KMS-11 (cell line): ENCODE measurements at regions not wholly inside any gene's neighbourhood (a gene's known extent, or its start where the extent isn't known, plus 50 kb on each side); places are given as distances from the start of the nearest gene placed in this dataset.

ENCODE experiments used
- H2AFZ ChIP-seq: fragments of 200-600 bp; sonication (generic); 2 replicates; pipeline ENCODE4 v1.6.1; 2016; ENCODE audit warnings: antibody characterized with exemption, mixed run types, low read depth
- H3K27ac ChIP-seq: fragments of 200-600 bp; sonication (generic); 2 replicates; pipeline ENCODE4 v1.6.1; 2016; ENCODE audit warnings: mild to moderate bottlenecking, mixed run types
- H3K27me3 ChIP-seq: fragments of 200-600 bp; sonication (generic); 2 replicates; pipeline ENCODE4 v1.6.1; 2017; ENCODE audit warnings: mild to moderate bottlenecking, low read depth, mixed run types, moderate library complexity; ENCODE audit not compliant: insufficient read depth
- H3K36me3 ChIP-seq: fragments of 200-600 bp; sonication (generic); 2 replicates; pipeline ENCODE4 v1.6.1; 2017; ENCODE audit warnings: mild to moderate bottlenecking, mixed run types; ENCODE audit not compliant: insufficient read depth
- H3K4me1 ChIP-seq: fragments of 200-600 bp; sonication (generic); 2 replicates; pipeline ENCODE4 v1.6.1; 2016; ENCODE audit warnings: mild to moderate bottlenecking, low read depth, mixed run types; ENCODE audit not compliant: poor library complexity, severe bottlenecking
- H3K4me2 ChIP-seq: fragments of 200-600 bp; sonication (generic); 2 replicates; pipeline ENCODE4 v1.7.0; 2016; ENCODE audit warnings: mild to moderate bottlenecking, mixed run types
- H3K4me3 ChIP-seq: fragments of 200-600 bp; sonication (generic); IDR thresholded peaks from 2 replicates; pipeline ENCODE4 v1.6.1; 2017; ENCODE audit warnings: low read depth, low read length, mixed read lengths; ENCODE audit not compliant: insufficient read depth
- H3K79me2 ChIP-seq: fragments of 200-600 bp; sonication (generic); 2 replicates; pipeline ENCODE4 v1.6.1; 2016; ENCODE audit warnings: low read depth, mixed run types; ENCODE audit not compliant: insufficient read depth
- H3K9ac ChIP-seq: fragments of 200-600 bp; sonication (generic); 2 replicates; pipeline ENCODE4 v1.6.1; 2016; ENCODE audit warnings: mild to moderate bottlenecking, mixed run types
- H4K20me1 ChIP-seq: fragments of 200-600 bp; sonication (generic); 2 replicates; pipeline ENCODE4 v1.6.1; 2016; ENCODE audit warnings: mild to moderate bottlenecking, mixed run types; ENCODE audit not compliant: insufficient read depth
- CTCF ChIP-seq: fragments of 200-600 bp; sonication (generic); conservative IDR thresholded peaks from 2 replicates; pipeline ENCODE4 v1.6.1; 2017; ENCODE audit warnings: low read depth, mild to moderate bottlenecking, antibody characterized with exemption, low read length, moderate library complexity, mixed read lengths

GRCh38 chr9:84478996-84479395 is 138.4 kb upstream of the SLC28A3 start:
- H4K20me1 ChIP-seq = no peaks in the 10 kb centered on the region
- no peak for TF ChIP-seq CTCF
- no peak overlapping the region for H2AFZ ChIP-seq
- no peaks in the 10 kb centered on the region for H3K27me3 ChIP-seq
- no peaks in the 10 kb centered on the region for H3K4me1 ChIP-seq
- H3K36me3 ChIP-seq = no peaks in the 10 kb centered on the region
- no peak overlapping the region for H3K4me2 ChIP-seq
- H3K27ac ChIP-seq = no peak overlapping the region
- no peaks in the 10 kb centered on the region for H3K79me2 ChIP-seq
- H3K9ac ChIP-seq = no peak overlapping the region
- H3K4me3 ChIP-seq = no peak overlapping the region

GRCh38 chr9:84480071-84480470 is 139.5 kb upstream of the SLC28A3 start:
- Histone ChIP-seq H4K20me1 (no peaks in the 10 kb centered on the region), H3K4me1 (no peaks in the 10 kb centered on the region), H3K79me2 (no peaks in the 10 kb centered on the region), H3K27ac (no peak overlapping the region), H3K9ac (no peak overlapping the region), H3K36me3 (no peaks in the 10 kb centered on the region), H2AFZ (no peak overlapping the region), H3K4me2 (no peak overlapping the region), H3K4me3 (no peak overlapping the region), H3K27me3 (no peaks in the 10 kb centered on the region)
- TF ChIP-seq CTCF = no peak

- no peak for TF ChIP-seq CTCF
- Histone ChIP-seq H2AFZ (no peak overlapping the region), H3K4me2 (no peak overlapping the region), H3K27ac (no peak overlapping the region), H3K79me2 (no peaks in the 10 kb centered on the region), H4K20me1 (no peaks in the 10 kb centered on the region), H3K9ac (no peak overlapping the region), H3K4me1 (no peaks in the 10 kb centered on the region), H3K4me3 (no peak overlapping the region), H3K27me3 (no peaks in the 10 kb centered on the region), H3K36me3 (no peaks in the 10 kb centered on the region)
Measured at GRCh38 chr9:84481231-84481630, 140.7 kb upstream of the SLC28A3 start.

- H3K4me3 ChIP-seq = no peak overlapping the region
- H3K27ac ChIP-seq = no peak overlapping the region
Measured at GRCh38 chr9:84481636-84482218, 141.2 kb upstream of the SLC28A3 start.

More at GRCh38 chr9:84481636-84482218, 141.2 kb upstream of the SLC28A3 start:
- H4K20me1 ChIP-seq = no peaks in the 10 kb centered on the region
- no peak overlapping the region for H3K9ac ChIP-seq
- no peak overlapping the region for H3K4me2 ChIP-seq
- H3K36me3 ChIP-seq = no peaks in the 10 kb centered on the region
- no peaks in the 10 kb centered on the region for H3K79me2 ChIP-seq
- H3K4me1 ChIP-seq = no peaks in the 10 kb centered on the region
- TF ChIP-seq CTCF = no peak
- no peak overlapping the region for H2AFZ ChIP-seq
- H3K27me3 ChIP-seq = no peaks in the 10 kb centered on the region
